Colonic mucosa (tissue), 4 donors: ENCODE measurements at regions not wholly inside any gene's neighbourhood (a gene's known extent, or its start where the extent isn't known, plus 50 kb on each side); places are given as distances from the start of the nearest gene placed in this dataset. TPM values are rescaled to one million over a fixed set of nuclear protein-coding genes. Genes with fewer than 3 reads are reported as not detected.

ENCODE experiments used
- DNase-seq: peaks from one replicate; pipeline ENCODE4 v3.0.0-alpha.2; 2020
- H3K27ac ChIP-seq: fragments of 200-600 bp; one replicate; pipeline ENCODE4 v1.8.0; 2021
- H3K27me3 ChIP-seq: fragments of 200-600 bp; one replicate; pipeline ENCODE4 v1.8.0; 2021
- H3K36me3 ChIP-seq: fragments of 200-600 bp; one replicate; pipeline ENCODE4 v1.8.0; 2021
- H3K4me1 ChIP-seq: fragments of 200-600 bp; one replicate; pipeline ENCODE4 v1.8.0; 2021; ENCODE audit warnings: mild to moderate bottlenecking
- H3K4me3 ChIP-seq: fragments of 200-600 bp; one replicate; pipeline ENCODE4 v1.8.0; 2021
- H3K9ac ChIP-seq, 2 donors: one replicate each; pipeline ENCODE4 v1.7.0; 2013; ENCODE audit warnings: control low read depth in 2 of 2, low read depth in 2 of 2, low read length in 2 of 2
- H3K9me3 ChIP-seq: fragments of 200-600 bp; one replicate; pipeline ENCODE4 v1.8.0; 2021
- intact Hi-C: fragments of 100-400 bp; cut with DNase I; formaldehyde crosslinking; loops from one replicate; pipeline ENCODE4 v1.14.1; 2022
- microRNA-seq: library from miRNA; unstranded; fragments of <30 nt; microRNA quantifications from one replicate; pipeline ENCODE4, GENCODE V29; 2019
- TF ChIP-seq, protein P1 (sequence below): fragments of 200-600 bp; IDR thresholded peaks from one replicate; pipeline ENCODE4 v1.8.0; 2022; ENCODE audit warnings: antibody characterized with exemption, mild to moderate bottlenecking
- donor health status: healthy.
- donor health status: DM: no; HTN: no; CAD: no.
- donor health status: DM: no; HTN: no; CAD: no.

DNA sequence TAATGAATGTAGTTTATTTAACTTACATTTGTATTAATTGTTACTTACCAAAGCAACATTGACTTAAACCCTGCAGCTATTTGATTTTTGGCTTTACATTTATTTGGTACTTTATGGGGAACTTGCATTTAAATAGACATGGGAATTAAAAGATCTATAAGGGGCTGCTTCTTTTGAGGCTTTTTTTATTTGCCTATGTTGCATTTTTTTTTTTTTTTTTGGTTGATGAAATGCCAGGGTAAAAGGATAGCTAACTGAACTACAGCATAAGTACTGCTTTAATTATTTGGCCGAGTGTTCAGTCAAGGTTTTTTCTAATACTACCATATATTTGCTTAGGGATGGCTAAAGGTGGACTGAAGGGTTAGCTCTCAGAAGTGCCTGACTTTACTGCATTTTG, 62.5 kb upstream of the CDH4 start:
- no peak for DNase-seq
- Histone ChIP-seq H3K27ac (no peak overlapping the region), H3K4me3 (no peak overlapping the region), H3K27me3 (no peaks in the 10 kb centered on the region), H3K9me3 (no peaks in the 10 kb centered on the region), H3K36me3 (no peaks in the 10 kb centered on the region), H3K9ac (no peak overlapping the region), H3K4me1 (no peaks in the 10 kb centered on the region)
- intact Hi-C loops, result no loop called here
- TF ChIP-seq, protein P1, sequence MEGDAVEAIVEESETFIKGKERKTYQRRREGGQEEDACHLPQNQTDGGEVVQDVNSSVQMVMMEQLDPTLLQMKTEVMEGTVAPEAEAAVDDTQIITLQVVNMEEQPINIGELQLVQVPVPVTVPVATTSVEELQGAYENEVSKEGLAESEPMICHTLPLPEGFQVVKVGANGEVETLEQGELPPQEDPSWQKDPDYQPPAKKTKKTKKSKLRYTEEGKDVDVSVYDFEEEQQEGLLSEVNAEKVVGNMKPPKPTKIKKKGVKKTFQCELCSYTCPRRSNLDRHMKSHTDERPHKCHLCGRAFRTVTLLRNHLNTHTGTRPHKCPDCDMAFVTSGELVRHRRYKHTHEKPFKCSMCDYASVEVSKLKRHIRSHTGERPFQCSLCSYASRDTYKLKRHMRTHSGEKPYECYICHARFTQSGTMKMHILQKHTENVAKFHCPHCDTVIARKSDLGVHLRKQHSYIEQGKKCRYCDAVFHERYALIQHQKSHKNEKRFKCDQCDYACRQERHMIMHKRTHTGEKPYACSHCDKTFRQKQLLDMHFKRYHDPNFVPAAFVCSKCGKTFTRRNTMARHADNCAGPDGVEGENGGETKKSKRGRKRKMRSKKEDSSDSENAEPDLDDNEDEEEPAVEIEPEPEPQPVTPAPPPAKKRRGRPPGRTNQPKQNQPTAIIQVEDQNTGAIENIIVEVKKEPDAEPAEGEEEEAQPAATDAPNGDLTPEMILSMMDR, result no peak

DNA sequence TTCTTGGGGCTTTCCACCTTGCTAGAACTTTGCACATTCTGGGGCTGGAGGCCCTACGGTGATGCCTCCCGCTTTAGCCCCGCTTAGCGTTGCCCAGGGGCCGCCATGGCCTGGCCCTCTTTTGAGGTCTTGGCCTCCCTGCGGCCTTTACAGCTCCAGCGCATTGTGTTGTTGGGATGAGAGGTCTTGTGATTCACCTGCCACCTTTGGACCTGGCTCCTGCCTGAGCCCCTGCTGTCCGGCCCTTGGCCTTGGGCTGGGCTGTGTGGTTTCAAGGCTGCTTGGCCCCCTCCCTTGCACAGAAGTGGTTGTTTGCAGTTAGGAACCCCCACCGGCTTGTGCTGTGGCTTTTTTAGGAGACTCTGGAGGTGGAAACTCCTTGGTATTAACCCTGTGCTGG, 61.0 kb upstream of the CDH4 start:
- no peaks in the 10 kb centered on the region for H3K36me3 ChIP-seq
- TF ChIP-seq, protein P1, result no peak
- intact Hi-C loops, result no loop called here
- no peaks in the 10 kb centered on the region for H3K27me3 ChIP-seq
- H3K4me3 ChIP-seq, result no peak overlapping the region
- no peak for DNase-seq
- no peak overlapping the region for H3K27ac ChIP-seq
- no peaks in the 10 kb centered on the region for H3K4me1 ChIP-seq
- no peaks in the 10 kb centered on the region for H3K9me3 ChIP-seq
- no peak overlapping the region for H3K9ac ChIP-seq

DNA sequence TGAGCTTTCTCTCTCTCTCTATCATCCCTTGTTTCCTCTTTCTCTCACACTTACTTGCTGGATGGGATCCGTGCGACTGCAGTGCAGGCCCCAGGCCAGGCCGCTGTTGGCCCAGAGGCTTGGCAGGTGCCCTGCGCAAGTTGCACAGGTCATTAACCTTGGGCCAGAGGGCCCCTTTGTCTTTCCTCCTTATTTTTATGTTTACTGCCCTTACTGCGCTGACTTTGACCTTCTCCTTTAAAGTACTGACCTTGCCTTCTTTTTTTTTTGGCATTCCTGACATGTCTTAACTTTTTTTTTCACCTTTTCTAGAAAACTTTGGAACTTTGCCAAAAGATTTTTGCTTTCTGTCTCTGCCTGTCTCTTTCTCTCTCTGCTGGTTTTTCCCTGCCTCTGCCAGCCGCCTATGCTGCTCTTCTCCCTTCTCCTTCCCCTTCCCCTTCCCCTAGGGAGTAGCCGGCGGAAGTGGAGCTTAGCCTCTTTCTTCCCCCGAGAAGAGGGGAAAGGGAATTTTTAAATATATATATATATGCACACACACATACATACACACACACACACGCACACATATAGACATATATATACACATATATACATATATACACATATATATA, 59.6 kb upstream of the CDH4 start:
- H3K27me3 ChIP-seq, result no peaks in the 10 kb centered on the region
- intact Hi-C loops, result no loop called here

DNA sequence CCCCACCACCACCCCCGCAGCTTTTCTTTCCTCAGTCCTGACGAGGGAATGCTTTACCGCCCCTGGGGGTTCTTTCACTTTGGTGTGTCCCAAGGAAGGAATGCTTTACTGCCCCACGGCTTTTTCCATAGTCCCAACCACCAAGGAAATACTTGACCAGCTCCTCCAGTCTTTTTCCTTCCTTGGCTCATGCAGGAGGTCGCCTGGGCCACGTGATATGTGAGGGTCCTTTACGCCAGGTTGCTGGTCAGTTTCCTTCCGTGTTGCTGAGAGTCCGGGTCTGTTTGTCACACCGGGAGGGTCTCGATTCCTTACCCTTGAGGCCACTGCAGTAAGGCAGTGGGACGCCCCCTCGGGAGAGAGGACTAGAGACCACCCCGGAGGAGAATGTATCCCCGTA, 58.9 kb upstream of the CDH4 start:
- no peaks in the 10 kb centered on the region for H3K27me3 ChIP-seq
- H3K9me3 ChIP-seq, result no peaks in the 10 kb centered on the region
- intact Hi-C loops, result no loop called here
- H3K36me3 ChIP-seq, result no peaks in the 10 kb centered on the region
- H3K4me1 ChIP-seq, result no peaks in the 10 kb centered on the region
- no peak for DNase-seq
- no peak overlapping the region for H3K27ac ChIP-seq
- no peak overlapping the region for H3K4me3 ChIP-seq
- no peak overlapping the region for H3K9ac ChIP-seq
- TF ChIP-seq, protein P1, result no peak

More for the DNA sequence above, 59.6 kb upstream of the CDH4 start:
- no peaks in the 10 kb centered on the region for H3K9me3 ChIP-seq
- no peak overlapping the region for H3K4me3 ChIP-seq
- no peak for DNase-seq
- no peak overlapping the region for H3K27ac ChIP-seq
- TF ChIP-seq, protein P1, result no peak
- no peaks in the 10 kb centered on the region for H3K36me3 ChIP-seq
- no peaks in the 10 kb centered on the region for H3K4me1 ChIP-seq
- no peak overlapping the region for H3K9ac ChIP-seq

Small RNAs in the stretch of these regions (microRNA-seq; reads per million reads assigned to microRNA genes)
- gene MIR4533 (not detected), gene MIR548AG2 (not detected), gene MIR646 (not detected)
